ENCODE measurements at regions not wholly inside any gene's neighbourhood (a gene's known extent, or its start where the extent isn't known, plus 50 kb on each side); places are given as distances from the start of the nearest gene placed in this dataset.

- no peak for DNase-seq (ENCODE audit: low read depth)
These were observed 127.1 kb downstream of the SLC30A10 start for GRCh38 chr1:219801156-219801820.

GRCh38 chr1:219798283-219799030 is 129.9 kb downstream of the SLC30A10 start:
- peak; percentile 56 for DNase-seq (ENCODE audit: low read depth)

GRCh38 chr1:219797683-219798082 is 130.7 kb downstream of the SLC30A10 start:
- no peak for DNase-seq (ENCODE audit: low read depth)

DNA sequence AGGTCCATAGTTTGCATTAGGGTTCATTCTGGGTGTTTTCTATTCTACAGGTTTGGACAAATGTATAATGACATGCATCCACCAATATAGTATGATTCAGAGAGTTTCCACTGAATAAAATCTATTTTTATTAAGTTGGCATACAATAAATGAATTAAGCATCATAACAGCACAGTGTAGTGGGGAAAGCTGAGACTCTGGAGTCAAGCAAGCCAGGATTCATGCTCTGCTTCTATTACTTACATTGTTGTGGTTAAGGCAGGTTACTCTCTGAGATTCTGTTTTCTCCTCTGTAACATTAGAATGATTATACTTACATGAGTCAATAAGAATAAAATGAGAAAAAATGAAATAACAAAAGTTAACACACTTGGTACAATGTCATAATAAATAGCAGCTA is 131.3 kb downstream of the SLC30A10 start:
- DNase-seq (ENCODE audit: low read depth), result no peak

DNA sequence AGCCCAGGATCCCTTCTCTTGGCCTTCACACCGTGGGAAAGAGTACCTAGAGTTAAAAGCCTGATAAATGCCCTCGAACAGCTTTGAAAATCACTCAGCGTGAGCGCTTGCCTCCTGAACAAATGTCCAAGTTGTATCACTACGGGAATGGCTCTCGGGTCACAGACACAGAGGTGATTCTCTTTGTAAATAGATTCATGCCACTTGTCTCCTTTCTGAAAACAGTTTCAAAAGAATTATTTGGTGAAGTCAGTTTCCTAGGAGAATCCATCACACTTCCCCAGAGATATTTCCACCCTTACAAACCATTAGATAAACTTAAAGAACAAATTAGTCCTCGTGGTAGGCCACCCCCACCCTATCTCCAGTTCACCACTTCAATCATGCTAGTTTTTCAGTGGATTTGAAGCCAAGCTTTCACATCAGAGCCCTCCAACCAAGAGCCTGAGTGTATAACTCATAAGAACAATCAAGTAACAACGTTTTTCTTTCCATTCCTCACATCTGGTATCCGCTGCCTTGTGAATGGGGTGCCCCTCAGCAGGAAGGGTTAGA is 132.9 kb downstream of the SLC30A10 start:
- DNase-seq (ENCODE audit: low read depth), result no peak

- no peak for DNase-seq (ENCODE audit: low read depth)
These were observed 134.1 kb downstream of the SLC30A10 start for GRCh38 chr1:219794085-219794743.

- peak; percentile 19 for DNase-seq (ENCODE audit: low read depth)
These were observed 135.9 kb downstream of the SLC30A10 start for GRCh38 chr1:219792337-219793021.

DNA sequence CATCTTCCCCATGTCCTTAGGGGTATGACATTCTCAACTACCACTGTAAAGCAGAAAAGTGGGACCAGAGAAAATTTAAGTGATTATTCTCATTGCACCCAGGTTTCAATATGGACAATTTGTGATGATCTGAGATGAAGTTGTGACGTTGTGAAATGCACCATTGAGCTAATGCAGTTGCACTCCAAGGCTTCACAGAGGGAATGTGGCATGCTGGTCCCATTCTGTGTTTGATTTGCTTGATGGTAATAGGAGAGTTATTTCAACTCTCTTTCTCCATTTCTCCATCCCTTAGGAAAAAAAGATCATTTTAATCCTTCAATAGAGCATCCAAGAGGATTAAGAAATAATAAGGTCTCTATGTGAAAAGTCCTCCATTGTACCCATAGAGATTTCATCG is 136.6 kb downstream of the SLC30A10 start:
- DNase-seq (ENCODE audit: low read depth), result no peak

GRCh38 chr1:219790834-219791615 is 137.3 kb downstream of the SLC30A10 start:
- peak; percentile 41 for DNase-seq (ENCODE audit: low read depth)

DNA sequence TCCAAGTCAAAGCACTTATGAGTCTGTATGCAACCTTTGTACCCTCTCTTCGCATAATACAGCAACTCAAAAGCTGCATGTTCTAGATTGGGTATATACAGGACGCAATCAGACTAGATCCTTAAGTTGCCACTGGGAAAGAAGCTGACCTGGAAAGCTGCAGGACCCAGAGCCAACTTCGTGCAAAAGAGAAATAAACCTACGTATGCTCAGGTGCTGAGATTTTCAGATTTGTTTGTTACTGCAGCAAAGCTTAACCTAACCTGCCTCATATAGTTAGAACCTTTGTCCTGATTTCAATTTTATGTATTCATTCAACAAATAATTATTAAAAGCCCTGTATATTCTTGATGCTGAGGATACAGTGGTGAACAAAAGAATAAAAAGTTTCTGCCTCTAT is 139.7 kb downstream of the SLC30A10 start:
- no peak for DNase-seq (ENCODE audit: low read depth)

GRCh38 chr1:219788091-219788490 is 140.3 kb downstream of the SLC30A10 start:
- no peak for DNase-seq (ENCODE audit: low read depth)

DNA sequence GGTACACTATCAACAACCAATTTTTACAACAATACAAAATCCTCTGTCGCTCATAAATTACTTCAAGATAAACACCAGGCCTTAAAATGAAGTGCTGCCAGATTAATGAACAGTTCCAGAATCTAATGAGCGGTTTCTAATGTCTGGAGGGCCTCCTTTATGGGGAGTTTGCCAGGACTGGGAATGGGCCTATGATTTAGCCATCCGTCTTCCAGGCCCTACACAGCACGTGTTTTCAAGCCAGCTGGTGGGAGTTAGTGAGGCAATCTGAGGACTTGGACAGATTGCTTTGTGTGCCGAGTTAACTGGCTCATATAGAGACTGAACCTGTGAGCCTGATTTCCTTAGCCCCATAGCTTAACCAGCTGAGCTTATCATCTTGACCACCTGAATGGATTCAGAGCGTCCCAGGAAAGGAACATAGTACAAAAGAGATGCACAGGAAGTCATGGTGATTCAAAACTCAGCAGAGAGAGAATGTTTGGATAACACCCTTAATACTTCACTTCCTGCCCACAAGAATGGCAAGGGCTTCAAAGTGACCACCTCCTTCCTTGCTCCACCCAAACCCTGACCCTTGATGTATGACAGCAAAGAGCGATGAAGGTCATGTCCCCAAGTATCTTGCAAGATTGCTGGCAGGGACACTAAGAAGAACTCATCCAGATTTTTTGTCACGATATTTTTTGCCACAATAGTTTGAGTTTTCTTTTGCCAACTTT is 143.5 kb downstream of the SLC30A10 start:
- no peak for DNase-seq (ENCODE audit: low read depth)

- DNase-seq (ENCODE audit: low read depth), result no peak
These were observed 144.6 kb downstream of the SLC30A10 start for GRCh38 chr1:219783605-219784235.

- no peak for DNase-seq (ENCODE audit: low read depth)
These were observed 145.4 kb downstream of the SLC30A10 start for GRCh38 chr1:219782929-219783328.

DNA sequence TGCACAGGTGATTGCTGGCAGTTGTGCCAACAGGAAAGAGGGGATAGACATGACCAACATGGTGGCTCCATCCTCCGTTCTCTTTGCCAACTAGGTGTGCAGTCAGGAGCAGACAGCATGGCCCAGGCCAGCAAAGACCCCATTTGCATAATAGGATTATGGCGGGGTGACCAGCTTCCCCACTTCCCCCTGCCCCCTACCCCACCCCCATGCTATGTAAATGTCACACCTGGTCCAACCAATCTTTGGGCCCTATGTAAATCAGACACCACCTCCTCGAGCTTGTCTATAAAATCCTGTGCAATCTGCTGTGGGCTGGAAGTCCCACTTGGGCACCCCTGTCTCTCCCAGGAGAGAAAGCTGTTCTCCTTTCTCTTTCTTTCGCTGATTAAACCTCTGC is 146.0 kb downstream of the SLC30A10 start:
- no peak for DNase-seq (ENCODE audit: low read depth)

- DNase-seq (ENCODE audit: low read depth), result no peak
These were observed 146.9 kb downstream of the SLC30A10 start for GRCh38 chr1:219781491-219781890.

DNA sequence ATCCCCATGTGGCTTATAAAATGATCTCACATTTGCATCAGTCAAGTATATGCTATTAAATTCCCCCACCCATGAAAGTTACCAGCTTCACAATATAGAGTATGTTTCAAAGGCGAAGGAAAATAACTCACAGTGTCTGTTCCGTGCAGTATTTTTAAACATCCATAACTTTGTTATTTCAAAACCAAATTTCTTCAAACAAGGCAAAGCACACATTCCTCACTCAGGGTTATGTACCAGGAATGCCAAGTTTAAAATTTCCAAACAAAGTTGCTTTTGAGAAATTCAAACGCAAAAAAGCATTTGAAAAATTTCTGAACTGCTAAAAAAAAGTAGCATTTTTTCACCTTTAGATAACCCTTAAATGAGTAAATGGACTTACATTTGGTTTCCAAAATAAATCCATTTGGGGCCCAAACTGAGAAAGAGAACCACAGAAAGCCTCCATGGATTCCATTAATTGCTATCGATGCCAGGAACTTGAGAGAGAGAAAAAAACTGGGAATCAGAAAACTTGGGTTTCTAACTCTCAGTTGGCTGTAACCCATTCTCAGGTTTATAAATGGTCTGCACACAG is 149.5 kb downstream of the SLC30A10 start:
- no peak for DNase-seq (ENCODE audit: low read depth)

DNA sequence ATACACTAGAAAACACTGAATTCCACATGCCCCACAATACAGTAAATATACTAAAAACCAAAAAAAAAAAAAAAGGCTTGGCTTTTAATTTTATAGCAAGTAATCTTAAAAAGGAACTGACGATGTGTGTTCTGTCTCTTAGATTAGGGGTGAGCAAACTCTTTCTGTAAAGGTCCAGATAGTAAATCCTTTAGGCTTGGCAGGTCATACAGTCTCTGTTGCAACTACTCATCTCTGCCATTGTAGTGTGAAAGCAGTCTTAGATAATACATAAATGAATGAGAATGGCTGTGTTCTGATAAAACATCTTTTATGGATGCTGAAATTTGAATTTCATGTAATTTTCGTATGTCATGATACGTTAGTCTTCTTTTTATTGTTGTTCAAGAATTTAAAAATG is 150.2 kb downstream of the SLC30A10 start:
- no peak for DNase-seq (ENCODE audit: low read depth)

GRCh38 chr1:219774386-219774785 is 154.0 kb downstream of the SLC30A10 start:
- DNase-seq (ENCODE audit: low read depth), result no peak

GRCh38 chr1:219773775-219774174 is 154.6 kb downstream of the SLC30A10 start:
- DNase-seq (ENCODE audit: low read depth), result no peak

All from renal cortical epithelial cell (primary cell).